ENCODE measurements at regions not wholly inside any gene's neighbourhood (a gene's known extent, or its start where the extent isn't known, plus 50 kb on each side); places are given as distances from the start of the nearest gene placed in this dataset.

DNA sequence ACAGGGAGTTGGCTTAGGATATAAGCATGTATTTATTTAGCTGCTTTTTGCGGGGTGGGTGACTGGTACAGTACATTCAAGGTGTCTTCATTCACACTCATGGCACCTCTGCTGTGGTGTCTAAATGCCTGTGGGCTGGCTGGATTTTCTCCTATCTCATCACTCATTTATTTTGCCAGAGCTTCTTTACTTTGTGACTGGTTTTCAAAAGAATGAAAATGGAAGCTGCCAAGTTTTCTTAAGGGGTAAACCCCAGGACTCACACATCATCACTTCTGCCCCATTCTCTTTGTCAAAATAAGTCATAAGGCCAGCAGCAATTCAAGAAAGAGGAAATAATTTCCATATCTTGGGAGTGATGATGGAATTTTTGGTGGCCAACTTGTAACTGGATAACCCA lies 493.4 kb upstream of the ALCAM start:
- Histone ChIP-seq H3K36me3 (no peaks in the 10 kb centered on the region), H3K27me3 (no peaks in the 10 kb centered on the region), H3K9me3 (no peaks in the 10 kb centered on the region), H3K4me1 (peaks cover 0 to 1% (median 0%) of the 10 kb centered on the region in 4 donors), H3K27ac (replicated peaks in 1 of 4) (no peak overlapping the region), H3K4me3 (no peak overlapping the region)
- TF ChIP-seq POLR2A (IDR thresholded peaks at IDR 0.05; ENCODE audit: low read depth) (no peak), POLR2AphosphoS5 (IDR thresholded peaks at IDR 0.05) (no peak), EP300 (IDR thresholded peaks at IDR 0.05) (no peak)
- TF ChIP-seq, protein P1, sequence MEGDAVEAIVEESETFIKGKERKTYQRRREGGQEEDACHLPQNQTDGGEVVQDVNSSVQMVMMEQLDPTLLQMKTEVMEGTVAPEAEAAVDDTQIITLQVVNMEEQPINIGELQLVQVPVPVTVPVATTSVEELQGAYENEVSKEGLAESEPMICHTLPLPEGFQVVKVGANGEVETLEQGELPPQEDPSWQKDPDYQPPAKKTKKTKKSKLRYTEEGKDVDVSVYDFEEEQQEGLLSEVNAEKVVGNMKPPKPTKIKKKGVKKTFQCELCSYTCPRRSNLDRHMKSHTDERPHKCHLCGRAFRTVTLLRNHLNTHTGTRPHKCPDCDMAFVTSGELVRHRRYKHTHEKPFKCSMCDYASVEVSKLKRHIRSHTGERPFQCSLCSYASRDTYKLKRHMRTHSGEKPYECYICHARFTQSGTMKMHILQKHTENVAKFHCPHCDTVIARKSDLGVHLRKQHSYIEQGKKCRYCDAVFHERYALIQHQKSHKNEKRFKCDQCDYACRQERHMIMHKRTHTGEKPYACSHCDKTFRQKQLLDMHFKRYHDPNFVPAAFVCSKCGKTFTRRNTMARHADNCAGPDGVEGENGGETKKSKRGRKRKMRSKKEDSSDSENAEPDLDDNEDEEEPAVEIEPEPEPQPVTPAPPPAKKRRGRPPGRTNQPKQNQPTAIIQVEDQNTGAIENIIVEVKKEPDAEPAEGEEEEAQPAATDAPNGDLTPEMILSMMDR (IDR thresholded peaks at IDR 0.05), result no peak
- DNase-seq (ENCODE audit: extremely low spot score), result no peak
- 96% methylated on average over 1 of the region's 1 CpG for WGBS
- intact Hi-C loops (cut with DNase I), result no loop called here

DNA sequence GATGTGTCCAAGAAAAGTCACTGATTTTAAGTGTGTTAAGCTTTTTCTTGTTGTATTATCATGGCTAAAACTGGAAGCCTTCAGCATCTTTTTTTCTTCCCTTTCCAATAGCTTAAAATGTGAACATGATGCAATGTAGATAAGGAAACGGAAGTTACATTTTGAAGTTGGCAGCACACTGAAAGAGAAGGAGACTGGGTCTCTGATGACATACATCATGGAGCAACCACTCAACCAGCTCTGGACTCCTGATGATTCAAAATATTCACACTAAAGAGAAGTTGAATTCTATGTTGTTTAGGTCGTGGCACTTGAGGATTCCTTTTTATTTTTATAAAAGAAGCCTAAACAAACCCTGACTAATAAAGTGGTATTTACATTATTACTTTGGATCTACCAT lies 488.3 kb upstream of the ALCAM start:
- 73% methylated on average over 2 of the region's 2 CpGs for WGBS
- intact Hi-C loops (cut with DNase I), result no loop called here

GRCh38 chr3:104879919-104880318 lies 486.8 kb upstream of the ALCAM start:
- no peak overlapping the region for H3K4me3 ChIP-seq
- no peaks in the 10 kb centered on the region for H3K36me3 ChIP-seq
- TF ChIP-seq POLR2AphosphoS5 (IDR thresholded peaks at IDR 0.05), result no peak
- H3K4me1 ChIP-seq, result no peaks in the 10 kb centered on the region
- no peak for DNase-seq (ENCODE audit: extremely low spot score)
- no peak overlapping the region for H3K27ac ChIP-seq (replicated peaks in 1 of 4)
- H3K27me3 ChIP-seq, result no peaks in the 10 kb centered on the region
- WGBS, result 85% methylated on average over 2 of the region's 2 CpGs
- intact Hi-C loops (cut with DNase I), result no loop called here
- H3K9me3 ChIP-seq, result no peaks in the 10 kb centered on the region

More for the DNA sequence above, 488.3 kb upstream of the ALCAM start:
- Histone ChIP-seq H3K4me3 (no peak overlapping the region), H3K36me3 (no peaks in the 10 kb centered on the region), H3K9me3 (no peaks in the 10 kb centered on the region), H3K4me1 (no peaks in the 10 kb centered on the region), H3K27me3 (no peaks in the 10 kb centered on the region), H3K27ac (replicated peaks in 1 of 4) (no peak overlapping the region)
- TF ChIP-seq, protein P1 (IDR thresholded peaks at IDR 0.05), result no peak
- TF ChIP-seq EP300 (IDR thresholded peaks at IDR 0.05), result no peak
- no peak for TF ChIP-seq POLR2A (IDR thresholded peaks at IDR 0.05; ENCODE audit: low read depth)
- TF ChIP-seq POLR2AphosphoS5 (IDR thresholded peaks at IDR 0.05), result no peak
- DNase-seq (ENCODE audit: extremely low spot score), result no peak

DNA sequence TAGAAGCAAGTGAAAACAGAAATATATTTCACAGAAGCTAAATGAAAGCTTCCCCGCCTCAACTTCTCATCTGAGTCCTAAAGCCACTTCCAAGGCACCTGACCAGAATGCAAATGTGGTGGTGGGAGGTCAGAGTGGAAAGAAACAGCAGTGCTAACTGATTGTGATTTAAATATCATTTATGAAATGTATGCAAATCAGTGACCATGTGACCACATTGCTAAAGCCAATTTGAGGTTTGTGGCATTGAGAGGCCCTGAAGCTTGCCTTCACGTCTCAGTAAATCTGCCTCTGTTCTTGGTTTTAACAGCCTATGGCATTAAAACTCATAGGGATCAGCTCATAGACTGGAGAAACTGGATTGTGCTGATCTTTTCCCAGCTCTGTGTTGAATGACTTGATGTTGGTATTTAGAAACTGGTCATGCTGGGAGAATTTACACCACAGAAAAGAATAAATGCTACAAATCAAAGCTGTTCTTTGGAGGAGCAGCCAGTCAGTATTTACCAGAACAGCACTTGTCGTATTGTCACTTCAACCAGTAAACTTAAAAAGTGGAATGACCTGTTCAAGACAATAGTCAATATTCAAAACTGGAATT lies 481.4 kb upstream of the ALCAM start:
- H3K27me3 ChIP-seq, result no peaks in the 10 kb centered on the region
- 92% methylated on average over 3 of the region's 3 CpGs for WGBS

GRCh38 chr3:104886220-104886995 lies 480.3 kb upstream of the ALCAM start:
- 94% methylated on average over 4 of the region's 4 CpGs for WGBS
- TF ChIP-seq POLR2AphosphoS5 (IDR thresholded peaks at IDR 0.05), result no peak
- TF ChIP-seq, protein P1 (IDR thresholded peaks at IDR 0.05), result no peak
- H3K4me1 ChIP-seq, result no peaks in the 10 kb centered on the region
- no peak overlapping the region for H3K4me3 ChIP-seq
- DNase-seq (ENCODE audit: extremely low spot score), result no peak
- H3K27ac ChIP-seq (replicated peaks in 1 of 4), result no peak overlapping the region
- intact Hi-C loops (cut with DNase I), result no loop called here
- H3K36me3 ChIP-seq, result no peaks in the 10 kb centered on the region
- no peaks in the 10 kb centered on the region for H3K27me3 ChIP-seq
- H3K9me3 ChIP-seq, result no peaks in the 10 kb centered on the region

More for the DNA sequence above, 481.4 kb upstream of the ALCAM start:
- no peak for DNase-seq (ENCODE audit: extremely low spot score)
- TF ChIP-seq EP300 (IDR thresholded peaks at IDR 0.05), result no peak
- no peak for TF ChIP-seq POLR2AphosphoS5 (IDR thresholded peaks at IDR 0.05)
- no peak for TF ChIP-seq POLR2A (IDR thresholded peaks at IDR 0.05; ENCODE audit: low read depth)
- TF ChIP-seq, protein P1 (IDR thresholded peaks at IDR 0.05), result no peak
- intact Hi-C loops (cut with DNase I), result no loop called here
- H3K4me3 ChIP-seq, result no peak overlapping the region
- no peak overlapping the region for H3K27ac ChIP-seq (replicated peaks in 1 of 4)
- H3K9me3 ChIP-seq, result no peaks in the 10 kb centered on the region
- no peaks in the 10 kb centered on the region for H3K36me3 ChIP-seq
- H3K4me1 ChIP-seq, result no peaks in the 10 kb centered on the region
